HG02852 (cell line): ENCODE measurements at regions not wholly inside any gene's neighbourhood (a gene's known extent, or its start where the extent isn't known, plus 50 kb on each side); places are given as distances from the start of the nearest gene placed in this dataset.
"Not testable (repeated sequence)": the region's sequence is repeated elsewhere in the genome, so short reads cannot be mapped to it uniquely, and the experiment has no call there.

Source experiments
- ATAC-seq: cut with Tn5 transposase; IDR thresholded peaks from one replicate; pipeline ENCODE4 v1.9.1; 2021; ENCODE audit warnings: mild to moderate bottlenecking, moderate library complexity; ENCODE audit not compliant: unreplicated experiment

DNA sequence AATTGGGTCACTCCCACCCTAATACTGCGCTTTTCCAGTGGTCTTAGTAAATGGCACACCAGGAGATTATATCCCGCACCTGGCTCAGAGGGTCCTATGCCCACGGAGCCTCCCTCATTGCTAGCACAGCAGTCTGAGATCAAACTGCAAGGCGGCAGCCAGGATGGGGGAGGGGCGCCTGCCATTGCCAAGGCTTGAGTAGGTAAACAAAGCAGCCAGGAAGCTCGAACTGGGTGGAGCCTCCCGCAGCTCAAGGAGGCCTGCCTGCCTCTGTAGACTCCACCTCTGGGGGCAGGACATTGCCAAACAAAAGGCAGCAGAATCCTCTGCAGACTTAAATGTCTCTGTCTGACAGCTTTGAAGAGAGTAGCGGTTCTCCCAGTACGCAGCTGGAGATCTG is 52.4 kb upstream of the PMPCB start:
- not testable (repeated sequence) for ATAC-seq

DNA sequence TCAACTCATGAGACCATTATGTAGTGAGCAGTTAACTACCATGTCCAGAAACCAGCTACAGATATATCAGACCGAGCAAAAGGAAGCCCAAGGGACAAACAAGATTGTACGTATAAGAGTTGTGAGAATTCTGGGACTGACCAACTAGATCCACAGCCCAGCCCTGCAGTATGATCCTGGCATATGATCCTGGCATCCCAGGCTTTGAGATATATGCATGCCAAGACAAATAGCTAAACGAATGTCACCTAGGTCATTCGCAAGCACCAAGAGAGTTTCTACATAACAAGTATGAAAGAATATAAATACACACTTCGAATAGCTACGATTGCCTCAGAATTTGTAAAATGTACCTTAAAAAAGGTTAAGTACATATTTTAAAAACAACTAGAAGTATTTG is 56.4 kb upstream of the PMPCB start:
- ATAC-seq, result no peak

DNA sequence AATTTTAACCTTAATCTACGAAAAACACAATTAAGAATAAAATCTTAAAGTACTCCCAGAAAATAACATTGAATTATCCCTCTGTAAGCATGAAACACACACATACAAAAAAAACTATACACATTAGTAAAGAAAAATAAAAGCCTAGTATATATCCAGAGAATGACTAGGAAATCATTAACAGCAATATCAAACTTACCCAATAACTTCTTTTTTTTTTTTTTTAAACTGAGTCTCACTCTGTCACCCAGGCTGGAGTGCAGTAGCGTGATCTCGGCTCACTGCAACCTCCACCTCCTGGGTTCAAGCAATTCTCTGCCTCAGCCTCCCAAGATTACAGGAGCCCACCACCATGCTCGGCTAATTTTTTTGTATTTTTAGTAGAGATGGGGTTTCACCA is 61.4 kb upstream of the PMPCB start:
- ATAC-seq, result not testable (repeated sequence)

DNA sequence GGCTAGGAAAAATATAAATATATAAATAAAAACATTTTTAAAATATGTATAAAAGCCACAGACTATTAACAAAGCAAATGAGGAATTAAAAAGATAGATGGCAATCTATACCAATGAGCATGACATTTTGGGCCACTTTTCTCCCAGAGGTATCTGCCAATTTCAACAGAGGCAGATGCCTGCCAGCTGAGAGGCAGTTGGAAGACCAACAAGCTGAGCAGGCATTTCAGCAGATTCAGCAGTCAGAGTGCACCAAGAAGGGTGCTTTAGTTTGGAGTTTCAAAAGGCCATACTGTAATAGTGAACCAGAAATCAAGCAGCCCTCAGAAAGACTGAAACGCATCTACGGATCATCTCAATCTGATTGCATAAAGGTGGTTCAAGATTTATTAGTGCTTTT is 62.4 kb upstream of the PMPCB start:
- not testable (repeated sequence) for ATAC-seq

DNA sequence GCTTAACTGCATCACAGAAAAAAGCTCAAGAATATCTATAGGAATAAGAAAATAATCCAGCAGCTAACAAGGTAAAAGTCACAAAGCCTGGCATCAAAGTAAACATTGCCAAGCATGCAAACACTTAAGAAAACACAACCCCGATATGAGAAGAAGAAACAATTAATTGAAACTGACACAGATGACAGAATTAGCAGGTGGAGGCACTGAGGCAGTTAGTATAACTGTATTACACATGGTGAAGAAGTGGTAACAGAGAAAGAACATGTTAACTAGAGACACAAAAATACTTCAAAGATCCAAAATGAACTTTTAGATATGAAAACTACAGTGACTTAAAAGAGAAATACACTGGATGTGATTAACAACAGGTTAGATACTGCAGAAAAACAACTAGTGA is 69.4 kb upstream of the PMPCB start:
- ATAC-seq, result peak; percentile 61

DNA sequence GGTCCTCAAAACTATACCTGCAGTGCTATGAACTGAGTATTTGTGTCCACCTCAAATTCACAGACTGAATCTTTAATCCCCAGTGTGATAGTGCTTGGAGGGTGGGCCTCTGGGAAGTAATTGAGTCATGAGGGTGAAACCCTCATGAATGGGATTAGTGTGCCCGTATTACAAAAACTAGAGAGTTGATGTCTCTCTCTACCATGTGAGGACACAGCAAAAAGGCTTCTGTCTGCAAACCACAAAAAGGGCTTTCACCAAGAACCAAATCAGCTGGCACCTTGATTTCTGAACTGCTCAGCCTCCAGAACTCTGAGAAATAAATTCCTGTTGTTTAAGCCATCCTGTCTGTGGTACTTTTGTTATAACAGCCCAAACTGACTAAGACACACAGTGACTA is 71.4 kb upstream of the PMPCB start:
- ATAC-seq, result not testable (repeated sequence)

DNA sequence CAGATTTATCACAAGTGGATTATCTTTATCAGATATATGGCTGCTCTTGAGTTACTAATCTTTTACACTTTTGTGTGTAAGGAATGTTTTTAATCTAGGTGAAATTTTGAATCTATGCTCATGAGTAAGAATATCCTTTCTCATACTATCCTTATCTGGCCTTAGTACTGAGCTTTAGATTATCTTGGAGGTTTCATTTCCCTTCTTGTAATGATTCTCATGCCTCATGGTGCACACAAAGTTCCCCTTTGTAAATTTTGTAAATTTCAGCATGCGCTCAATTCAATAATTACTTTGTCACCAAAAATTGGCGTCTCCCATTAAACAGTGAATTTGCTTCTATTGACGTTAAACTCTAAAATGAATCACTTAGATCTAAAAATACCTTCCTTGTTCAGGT is 74.2 kb upstream of the NAPEPLD start:
- not testable (repeated sequence) for ATAC-seq

DNA sequence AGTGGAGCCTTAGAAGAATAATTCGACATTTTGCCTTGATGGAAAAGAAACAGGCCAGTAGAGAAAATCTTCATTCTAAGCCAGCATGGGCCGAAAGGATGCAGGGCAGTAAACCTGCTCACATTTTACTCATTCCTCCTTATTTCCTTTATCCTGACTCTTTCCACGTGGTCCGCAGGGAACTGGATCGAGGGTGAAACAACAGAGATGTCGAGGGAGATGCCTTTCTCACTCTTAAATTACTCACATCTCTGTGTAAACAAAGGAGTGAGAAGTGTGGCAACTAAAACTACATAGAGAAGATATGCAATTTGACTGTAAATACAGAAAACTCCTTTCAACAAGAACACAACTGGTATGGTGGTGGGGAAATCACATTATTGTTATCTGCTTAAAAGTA is 62.1 kb upstream of the NAPEPLD start:
- not testable (repeated sequence) for ATAC-seq

DNA sequence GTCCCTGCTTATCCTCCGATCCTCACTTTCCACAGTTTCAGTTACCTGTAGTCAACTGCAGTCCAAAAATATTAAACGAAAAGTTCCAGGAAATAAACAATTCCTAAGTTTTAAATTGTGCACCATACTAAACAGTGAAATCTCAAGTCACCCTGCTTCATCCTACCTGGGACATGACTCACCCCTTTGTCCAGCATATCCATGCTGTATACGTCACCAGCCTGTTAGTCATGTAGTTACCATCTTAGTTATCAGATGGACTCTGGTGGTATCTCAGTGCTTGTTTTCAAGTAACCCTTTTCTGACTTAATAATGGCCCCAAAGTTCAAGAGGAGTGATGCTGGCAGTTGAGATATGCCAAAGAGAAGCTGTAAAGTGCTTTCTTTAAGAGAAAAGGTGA is 50.3 kb upstream of the NAPEPLD start:
- ATAC-seq, result not testable (repeated sequence)
